Caki2 (cell line): ENCODE measurements at regions not wholly inside any gene's neighbourhood (a gene's known extent, or its start where the extent isn't known, plus 50 kb on each side); places are given as distances from the start of the nearest gene placed in this dataset.

Experiments
- DNase-seq: peaks from one replicate; pipeline ENCODE4 v3.0.0-alpha.2; 2015; ENCODE audit warnings: low read depth
- in situ Hi-C: cut with HindIII; loops from 2 replicates; pipeline ENCODE4 v1.10.0; 2016; ENCODE audit warnings: low sequenced_read_pairs, low pct_unique_long_range_greater_than_20kb, mixed read lengths

- no peak for DNase-seq
- in situ Hi-C loops, result no loop called here
Observed at GRCh38 chr12:127284021-127284420, 982.9 kb upstream of the TMEM132C start.

- DNase-seq, result no peak
- in situ Hi-C loops, result no loop called here
Observed at GRCh38 chr12:127284870-127285431, 982.0 kb upstream of the TMEM132C start.

GRCh38 chr12:127286281-127286680 lies 980.7 kb upstream of the TMEM132C start:
- in situ Hi-C loops, result no loop called here
- DNase-seq, result no peak

- no peak for DNase-seq
- in situ Hi-C loops, result no loop called here
Observed at GRCh38 chr12:127287256-127287655, 979.7 kb upstream of the TMEM132C start.

GRCh38 chr12:127290251-127290650 lies 976.7 kb upstream of the TMEM132C start:
- DNase-seq, result no peak
- in situ Hi-C loops, result no loop called here

GRCh38 chr12:127292736-127293135 lies 974.2 kb upstream of the TMEM132C start:
- in situ Hi-C loops, result no loop called here
- no peak for DNase-seq

GRCh38 chr12:127293507-127294310 lies 973.3 kb upstream of the TMEM132C start:
- in situ Hi-C loops, result no loop called here
- peak; percentile 64 for DNase-seq

GRCh38 chr12:127294651-127295210 lies 972.2 kb upstream of the TMEM132C start:
- no peak for DNase-seq
- in situ Hi-C loops, result no loop called here

GRCh38 chr12:127295630-127296029 lies 971.3 kb upstream of the TMEM132C start:
- in situ Hi-C loops, result no loop called here
- no peak for DNase-seq

GRCh38 chr12:127296591-127296990 lies 970.4 kb upstream of the TMEM132C start:
- in situ Hi-C loops, result no loop called here
- no peak for DNase-seq

GRCh38 chr12:127297327-127297726 lies 969.6 kb upstream of the TMEM132C start:
- DNase-seq, result no peak
- in situ Hi-C loops, result no loop called here

- in situ Hi-C loops, result no loop called here
- no peak for DNase-seq
Observed at GRCh38 chr12:127300075-127300474, 966.9 kb upstream of the TMEM132C start.

GRCh38 chr12:127300753-127301152 lies 966.2 kb upstream of the TMEM132C start:
- in situ Hi-C loops, result no loop called here
- no peak for DNase-seq

- in situ Hi-C loops, result no loop called here
- DNase-seq, result no peak
Observed at GRCh38 chr12:127301876-127302275, 965.1 kb upstream of the TMEM132C start.

- no peak for DNase-seq
- in situ Hi-C loops, result no loop called here
Observed at GRCh38 chr12:127304751-127305725, 961.9 kb upstream of the TMEM132C start.

- no peak for DNase-seq
- in situ Hi-C loops, result no loop called here
Observed at GRCh38 chr12:127306604-127307215, 960.3 kb upstream of the TMEM132C start.

- no peak for DNase-seq
- in situ Hi-C loops, result no loop called here
Observed at GRCh38 chr12:127307528-127307927, 959.4 kb upstream of the TMEM132C start.

GRCh38 chr12:127308148-127308547 lies 958.8 kb upstream of the TMEM132C start:
- DNase-seq, result no peak
- in situ Hi-C loops, result no loop called here
